Upper lobe of left lung (tissue), 4 donors: ENCODE measurements at regions not wholly inside any gene's neighbourhood (a gene's known extent, or its start where the extent isn't known, plus 50 kb on each side); places are given as distances from the start of the nearest gene placed in this dataset.

ENCODE experiments used
- EP300 ChIP-seq, 4 donors: sonication (generic); formaldehyde crosslinking; IDR thresholded peaks; one replicate each; pipeline ENCODE4 v1.5.1; 2017; ENCODE audit warnings: antibody characterized with exemption in 4 of 4, control low read depth in 2 of 4
- POLR2A ChIP-seq, 4 donors: fragments of 450-650 bp; IDR thresholded peaks; one replicate each; pipeline ENCODE4 v1.5.1; 2016 to 2017; ENCODE audit warnings: antibody characterized with exemption in 4 of 4, mild to moderate bottlenecking in 2 of 4
- POLR2AphosphoS5 ChIP-seq, 2 donors: sonication (generic); formaldehyde crosslinking; IDR thresholded peaks; one replicate each; pipeline ENCODE4 v1.5.1; 2017; ENCODE audit warnings: antibody characterized with exemption in 2 of 2
- TF ChIP-seq, protein P1 (sequence below), 6 experiments: fragments of 450-650 bp in 4 of 6; fragments of 200-600 bp in 2 of 6; sonication (generic) in 2 of 6; IDR thresholded peaks; one replicate each; pipeline ENCODE4 v1.5.1; 2016 to 2019; ENCODE audit warnings: antibody characterized with exemption in 6 of 6

DNA sequence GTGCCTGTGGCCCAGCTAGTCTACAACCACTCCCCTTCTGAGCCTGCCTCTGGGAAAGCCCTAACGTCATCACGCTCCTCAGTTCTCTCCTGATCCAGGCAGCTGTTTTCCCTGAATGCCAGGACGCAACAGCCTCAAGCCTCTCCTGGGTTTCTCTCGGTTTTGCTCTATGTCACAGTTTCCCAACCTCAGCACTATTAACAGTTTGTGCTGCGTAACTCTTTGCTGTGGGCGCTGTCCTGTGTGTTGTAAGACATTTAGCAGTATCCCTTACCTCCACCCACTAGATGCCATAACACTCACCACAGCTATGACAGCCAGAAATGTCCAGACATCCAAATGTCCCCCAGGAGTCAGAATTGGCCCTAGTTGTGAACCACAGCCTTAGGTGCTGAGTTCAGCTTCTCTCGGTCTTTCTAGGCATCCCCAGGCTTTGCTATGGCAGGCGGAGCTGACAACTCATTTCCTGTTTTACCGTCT is 226.3 kb upstream of the NPVF start:
- TF ChIP-seq EP300 (IDR thresholded peaks at IDR 0.05) (no peak), POLR2AphosphoS5 (IDR thresholded peaks at IDR 0.05) (no peak), POLR2A (IDR thresholded peaks at IDR 0.05) (no peak)
- TF ChIP-seq, protein P1, sequence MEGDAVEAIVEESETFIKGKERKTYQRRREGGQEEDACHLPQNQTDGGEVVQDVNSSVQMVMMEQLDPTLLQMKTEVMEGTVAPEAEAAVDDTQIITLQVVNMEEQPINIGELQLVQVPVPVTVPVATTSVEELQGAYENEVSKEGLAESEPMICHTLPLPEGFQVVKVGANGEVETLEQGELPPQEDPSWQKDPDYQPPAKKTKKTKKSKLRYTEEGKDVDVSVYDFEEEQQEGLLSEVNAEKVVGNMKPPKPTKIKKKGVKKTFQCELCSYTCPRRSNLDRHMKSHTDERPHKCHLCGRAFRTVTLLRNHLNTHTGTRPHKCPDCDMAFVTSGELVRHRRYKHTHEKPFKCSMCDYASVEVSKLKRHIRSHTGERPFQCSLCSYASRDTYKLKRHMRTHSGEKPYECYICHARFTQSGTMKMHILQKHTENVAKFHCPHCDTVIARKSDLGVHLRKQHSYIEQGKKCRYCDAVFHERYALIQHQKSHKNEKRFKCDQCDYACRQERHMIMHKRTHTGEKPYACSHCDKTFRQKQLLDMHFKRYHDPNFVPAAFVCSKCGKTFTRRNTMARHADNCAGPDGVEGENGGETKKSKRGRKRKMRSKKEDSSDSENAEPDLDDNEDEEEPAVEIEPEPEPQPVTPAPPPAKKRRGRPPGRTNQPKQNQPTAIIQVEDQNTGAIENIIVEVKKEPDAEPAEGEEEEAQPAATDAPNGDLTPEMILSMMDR (IDR thresholded peaks at IDR 0.05): no peak
